Astrocyte of the spinal cord (primary cell): ENCODE measurements at regions not wholly inside any gene's neighbourhood (a gene's known extent, or its start where the extent isn't known, plus 50 kb on each side); places are given as distances from the start of the nearest gene placed in this dataset.

Experiments used
- DNase-seq: peaks from one replicate; pipeline ENCODE4 v3.0.0; 2011; ENCODE audit warnings: low read depth, low spot score
- H3K4me3 ChIP-seq: 2 replicates; pipeline ENCODE4 v1.5.1; 2011; ENCODE audit warnings: low read depth, mild to moderate bottlenecking, low read length, moderate library complexity
- CTCF ChIP-seq: IDR thresholded peaks from 2 replicates; pipeline ENCODE4 v1.5.1; 2012; ENCODE audit warnings: low read depth, mild to moderate bottlenecking, low read length, inconsistent platforms
- in situ Hi-C: cut with HindIII; loops from 2 replicates; pipeline ENCODE4 v1.10.0; 2017; ENCODE audit warnings: low sequenced_read_pairs

- no peak for DNase-seq
- in situ Hi-C loops = no loop called here
- H3K4me3 ChIP-seq = no peak overlapping the region
- no peak for TF ChIP-seq CTCF
Observed at GRCh38 chr2:19746137-19746600, 155.6 kb downstream of the TTC32 start.

- H3K4me3 ChIP-seq = no peak overlapping the region
- TF ChIP-seq CTCF = no peak
- in situ Hi-C loops = no loop called here
- DNase-seq = no peak
Observed at GRCh38 chr2:19745318-19746136, 156.3 kb downstream of the TTC32 start.

- in situ Hi-C loops = no loop called here
- DNase-seq = no peak
- H3K4me3 ChIP-seq = no peak overlapping the region
- TF ChIP-seq CTCF = no peak
Observed at GRCh38 chr2:19744456-19745199, 157.2 kb downstream of the TTC32 start.

GRCh38 chr2:19743641-19744040, 158.1 kb downstream of the TTC32 start:
- TF ChIP-seq CTCF = no peak

GRCh38 chr2:19742872-19743271, 158.9 kb downstream of the TTC32 start:
- in situ Hi-C loops = no loop called here
- no peak for TF ChIP-seq CTCF
- no peak overlapping the region for H3K4me3 ChIP-seq
- DNase-seq = no peak

More at GRCh38 chr2:19743641-19744040, 158.1 kb downstream of the TTC32 start:
- H3K4me3 ChIP-seq = no peak overlapping the region
- no peak for DNase-seq
- in situ Hi-C loops = no loop called here

GRCh38 chr2:19739256-19739655, 162.5 kb downstream of the TTC32 start:
- H3K4me3 ChIP-seq = no peak overlapping the region
- no peak for TF ChIP-seq CTCF
- in situ Hi-C loops = no loop called here
- DNase-seq = no peak
